GM21515 (cell line): ENCODE measurements at regions not wholly inside any gene's neighbourhood (a gene's known extent, or its start where the extent isn't known, plus 50 kb on each side); places are given as distances from the start of the nearest gene placed in this dataset.
"Not testable (repeated sequence)": the region's sequence is repeated elsewhere in the genome, so short reads cannot be mapped to it uniquely, and the experiment has no call there.

Experiments used
- ATAC-seq: cut with Tn5 transposase; IDR thresholded peaks from one replicate; pipeline ENCODE4 v1.9.1; 2021; ENCODE audit not compliant: unreplicated experiment

DNA sequence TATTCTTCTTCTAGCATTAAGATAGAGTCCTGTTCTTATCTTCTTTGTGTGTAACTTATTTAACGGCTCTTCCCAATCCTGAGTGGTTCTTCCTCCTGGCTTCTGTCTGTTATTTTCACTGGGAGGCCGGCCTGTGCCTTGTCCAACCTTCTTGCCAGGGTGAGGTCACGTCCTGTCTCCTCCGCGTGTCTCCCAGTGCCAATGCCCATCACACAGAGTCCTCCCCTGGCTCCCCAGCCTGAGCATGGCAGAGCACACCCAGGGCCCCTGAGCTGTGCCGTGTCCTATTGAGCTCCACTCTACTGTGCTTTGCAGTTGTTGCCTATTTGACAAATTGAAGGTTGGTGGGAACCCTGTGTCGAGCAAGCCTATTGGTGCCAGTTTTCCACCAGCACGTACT lies 487.3 kb downstream of the BRD1 start:
- ATAC-seq, result no peak

- not testable (repeated sequence) for ATAC-seq
Measured at GRCh38 chr22:49336483-49336882, 491.2 kb downstream of the BRD1 start.

GRCh38 chr22:49334976-49335375 lies 492.7 kb downstream of the BRD1 start:
- ATAC-seq, result no peak

GRCh38 chr22:49334449-49334789 lies 493.3 kb downstream of the BRD1 start:
- no peak for ATAC-seq

- no peak for ATAC-seq
Measured at GRCh38 chr22:49333206-49333605, 494.5 kb downstream of the BRD1 start.

DNA sequence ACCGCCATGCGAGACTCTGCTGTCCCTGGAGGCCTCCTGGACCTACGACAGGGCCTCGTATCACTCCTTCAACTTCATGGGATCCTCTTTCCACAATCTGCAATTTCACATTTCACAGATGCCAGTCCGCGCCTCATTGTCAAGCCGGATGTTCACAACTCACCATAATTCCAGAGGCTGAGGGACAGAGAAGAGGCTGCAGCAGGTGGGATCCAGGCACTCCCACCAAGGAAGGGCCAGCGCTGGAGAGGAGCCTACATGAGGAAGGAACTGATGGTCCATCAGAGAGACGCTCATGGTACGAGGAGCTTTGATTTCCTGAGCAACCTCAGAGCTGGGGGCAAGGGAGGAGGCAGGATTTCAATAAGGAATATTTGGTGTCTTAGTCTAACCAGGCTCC lies 495.0 kb downstream of the BRD1 start:
- ATAC-seq, result no peak

DNA sequence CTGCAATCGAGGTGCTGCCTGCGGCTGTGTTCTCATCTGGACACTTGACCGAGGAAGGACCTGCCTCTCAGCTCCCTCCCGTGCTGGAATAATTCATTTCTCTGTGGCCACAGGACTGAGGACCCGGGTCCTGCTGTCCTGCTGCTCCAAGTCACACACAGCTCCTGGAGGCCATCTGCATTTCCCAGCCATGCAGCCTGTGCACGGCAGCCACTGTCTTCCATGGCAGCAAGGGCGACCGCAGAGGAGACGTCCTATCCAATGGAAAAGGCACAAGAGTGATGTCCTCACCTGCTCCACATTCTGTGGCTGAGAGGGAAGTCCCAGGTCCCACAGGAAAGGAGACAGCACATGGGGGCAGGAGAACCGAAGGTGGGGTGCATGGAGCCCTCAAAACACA lies 495.8 kb downstream of the BRD1 start:
- no peak for ATAC-seq

DNA sequence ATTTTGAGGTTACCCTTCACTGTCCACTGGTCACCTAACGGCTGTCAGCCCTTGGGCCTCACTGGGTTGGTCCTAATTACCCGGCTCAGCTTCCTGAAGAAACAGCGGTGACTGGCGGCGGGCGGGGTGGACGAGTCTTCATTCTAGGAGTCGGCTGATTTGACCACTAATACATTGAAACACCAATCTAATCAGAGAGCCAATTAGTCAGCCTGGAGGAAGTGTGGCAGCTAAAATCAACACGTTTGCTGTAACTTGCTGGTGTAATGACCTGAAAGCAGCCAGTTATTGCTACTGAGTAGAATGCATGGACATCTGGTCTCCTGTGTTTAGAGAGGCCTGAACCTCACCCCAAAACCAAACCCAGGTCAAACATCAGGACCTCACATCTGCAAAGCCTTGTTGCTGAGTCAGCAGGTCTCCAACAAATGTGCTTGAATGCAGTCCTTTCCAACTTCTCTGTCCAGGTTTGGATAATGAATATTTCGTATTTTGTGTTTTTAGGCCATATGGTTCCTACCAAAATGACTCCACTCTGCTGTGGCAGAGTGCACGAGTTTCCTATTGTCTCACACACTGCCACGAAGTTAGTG lies 496.4 kb downstream of the BRD1 start:
- no peak for ATAC-seq

DNA sequence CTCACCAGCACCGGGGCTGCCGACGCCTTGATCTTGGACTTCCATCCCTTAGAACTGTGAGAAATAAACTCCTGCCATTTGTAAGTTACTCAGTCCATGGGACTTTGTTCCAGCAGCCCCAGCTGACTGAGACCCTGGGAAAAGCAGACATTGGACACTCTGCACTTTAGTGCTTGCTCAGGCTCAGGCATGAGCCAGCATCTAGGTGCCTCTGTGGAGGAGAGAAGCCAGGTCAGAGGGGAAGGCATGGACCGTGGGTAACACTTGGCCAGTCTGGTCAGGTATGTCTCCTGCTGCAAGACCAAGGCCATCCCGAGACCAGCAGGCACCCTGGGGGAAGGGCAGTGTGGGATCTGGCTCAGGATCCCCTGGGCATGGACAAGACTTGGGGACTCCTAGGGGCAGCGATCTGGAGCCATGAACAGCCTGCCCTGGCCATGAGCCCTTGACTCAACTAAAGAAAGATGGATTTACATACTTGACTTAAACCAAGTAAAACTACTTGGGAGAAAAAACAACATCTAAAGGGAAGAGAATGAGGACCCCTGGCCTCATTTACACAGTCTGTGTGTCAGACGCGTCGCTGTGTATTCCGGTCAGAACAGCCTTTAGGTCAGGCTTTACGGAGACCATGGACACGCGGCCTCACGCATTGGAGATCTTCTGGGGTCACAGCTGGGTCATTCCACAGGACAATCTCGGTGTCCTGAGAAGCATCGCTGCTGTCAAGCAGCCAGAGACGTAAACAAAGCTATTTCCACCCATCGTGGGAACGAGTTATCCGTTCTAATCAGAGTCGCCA lies 497.1 kb downstream of the BRD1 start:
- ATAC-seq, result no peak

- no peak for ATAC-seq
Measured at GRCh38 chr22:49329636-49330035, 498.0 kb downstream of the BRD1 start.

DNA sequence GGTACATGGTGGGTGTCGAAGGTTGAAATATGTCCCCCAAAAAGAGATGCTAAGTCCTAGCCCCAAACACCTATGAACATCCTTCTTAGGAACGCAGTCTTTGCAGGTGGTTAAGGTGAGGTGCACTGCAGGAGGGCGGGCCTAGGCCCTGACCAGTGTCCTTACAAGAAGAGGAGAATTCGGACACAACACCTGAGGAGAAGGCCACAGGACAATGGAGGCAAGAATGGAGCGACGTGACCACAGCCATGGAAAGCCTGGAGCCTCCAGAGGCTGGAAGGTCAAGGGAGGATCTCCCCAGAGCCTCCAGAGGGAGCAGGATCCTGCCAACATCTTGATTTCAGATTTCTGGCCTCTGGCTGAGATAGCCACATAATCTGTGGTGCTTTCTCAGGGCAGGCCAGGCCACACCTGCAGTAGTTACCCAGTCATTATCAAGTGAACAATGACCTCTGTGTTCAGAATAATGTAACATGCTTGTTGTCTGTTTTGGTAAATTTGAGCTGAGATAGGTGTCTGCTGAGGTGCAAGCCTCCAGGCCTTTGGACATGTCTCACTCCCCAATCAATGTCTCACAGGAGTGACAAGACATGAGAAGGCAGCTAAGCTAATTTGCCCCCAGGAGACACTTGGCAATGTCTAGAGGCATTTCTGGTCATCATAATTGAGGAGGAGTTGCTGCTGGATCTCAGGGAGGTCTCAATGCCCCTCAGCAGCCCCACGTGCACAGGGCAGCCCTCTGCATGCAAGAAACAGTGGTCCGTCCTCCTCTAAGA lies 498.9 kb downstream of the BRD1 start:
- ATAC-seq, result no peak

DNA sequence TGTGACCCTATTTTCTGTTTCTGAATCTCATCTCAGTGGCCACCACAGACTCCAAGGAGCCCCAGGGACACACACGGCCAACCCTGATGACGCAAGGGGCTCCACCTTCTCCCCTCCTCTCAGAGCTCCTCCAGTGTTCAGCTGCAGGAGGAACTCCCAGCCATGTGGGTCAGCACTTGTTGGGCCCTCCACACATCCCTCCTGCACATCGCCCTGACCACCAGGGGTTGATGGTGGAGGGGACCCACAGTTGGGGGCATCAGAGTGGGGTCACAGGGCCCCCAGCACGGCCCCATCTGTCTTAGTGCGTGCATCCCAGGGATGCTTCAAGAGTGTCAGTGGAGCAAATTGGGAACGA lies 499.6 kb downstream of the BRD1 start:
- no peak for ATAC-seq

GRCh38 chr22:49327411-49328117 lies 500.1 kb downstream of the BRD1 start:
- ATAC-seq, result no peak

- ATAC-seq, result no peak
Measured at GRCh38 chr22:49326558-49326957, 501.1 kb downstream of the BRD1 start.

DNA sequence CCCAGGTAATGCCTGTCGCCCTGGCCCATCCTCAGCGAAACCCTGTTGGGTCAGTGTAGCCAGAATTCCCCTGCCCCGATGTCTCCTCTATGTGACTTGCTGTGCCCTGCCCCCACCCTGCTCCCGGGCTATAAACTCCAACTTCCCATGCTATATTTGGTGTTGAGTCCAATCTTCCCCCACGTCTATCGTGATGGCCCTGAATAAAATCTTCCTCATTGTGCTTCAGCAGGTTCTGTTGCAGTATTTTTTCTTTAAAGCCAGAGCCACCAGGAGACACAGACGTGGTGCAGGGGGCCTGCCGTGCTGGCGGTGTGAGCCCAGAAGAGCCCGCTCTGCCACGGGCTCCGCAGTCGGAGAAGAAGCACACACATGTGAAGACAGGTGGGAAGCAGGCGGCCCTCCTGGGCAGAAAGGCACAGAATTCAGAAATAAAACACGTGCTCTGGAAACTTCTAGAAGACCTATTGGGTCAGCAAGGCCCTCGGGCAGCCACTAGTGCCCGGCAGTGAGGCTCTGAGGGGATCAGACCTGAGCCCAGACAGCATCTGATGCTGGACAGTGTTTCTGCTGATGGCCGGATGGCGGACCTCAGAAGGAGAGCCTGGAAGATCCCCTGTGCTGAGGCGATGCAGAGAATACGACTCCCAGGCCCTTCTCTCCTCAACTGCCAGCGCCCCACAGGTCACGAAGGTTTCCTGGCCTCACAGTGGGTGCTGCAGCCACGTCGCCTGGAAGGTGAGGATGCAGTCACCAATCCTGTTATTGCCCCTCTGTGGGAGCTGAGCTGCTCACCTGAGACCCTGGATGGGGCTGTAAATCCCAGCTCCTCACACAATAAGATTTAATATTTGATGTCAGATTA lies 501.9 kb downstream of the BRD1 start:
- ATAC-seq, result no peak

GRCh38 chr22:49324527-49325491 lies 502.9 kb downstream of the BRD1 start:
- ATAC-seq, result no peak

GRCh38 chr22:49323751-49324415 lies 503.8 kb downstream of the BRD1 start:
- ATAC-seq, result no peak

DNA sequence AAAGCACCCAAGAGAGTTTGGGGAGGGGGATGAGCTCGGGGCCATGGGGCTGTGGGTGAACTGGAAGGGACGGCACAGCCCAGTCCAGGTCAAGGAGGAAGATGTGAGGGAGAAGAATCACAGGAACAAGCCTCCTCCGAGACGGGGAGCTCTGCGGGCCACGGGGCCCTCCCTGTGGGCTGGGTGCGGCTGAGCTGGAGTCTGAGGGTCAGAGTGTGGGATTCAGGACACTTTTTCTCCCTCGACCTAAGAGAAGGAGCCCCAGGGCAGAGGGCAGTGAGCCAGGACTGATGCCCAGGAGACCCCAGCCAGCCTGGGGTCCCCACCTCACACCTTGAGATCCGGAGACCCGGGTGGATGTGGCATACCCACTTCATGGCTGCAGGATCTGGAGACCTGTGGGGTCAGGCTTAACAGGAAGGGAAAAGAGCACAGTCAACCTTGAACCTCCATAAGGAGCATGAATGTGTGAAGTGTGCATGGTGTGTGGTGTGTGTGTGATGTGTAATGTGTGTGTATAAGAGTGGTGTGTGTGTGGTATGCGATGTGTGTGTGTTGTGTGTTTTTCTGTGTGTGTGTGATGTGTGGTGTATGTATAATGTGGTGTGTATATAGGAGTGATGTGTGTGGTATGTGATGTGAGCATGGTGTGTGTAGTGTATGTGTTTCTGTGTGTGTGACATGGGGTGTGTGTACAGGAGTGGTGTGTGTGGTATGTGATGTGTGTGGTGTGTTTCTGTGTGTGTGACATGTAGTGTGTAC lies 504.6 kb downstream of the BRD1 start:
- ATAC-seq, result no peak
